ENCODE measurements at regions not wholly inside any gene's neighbourhood (a gene's known extent, or its start where the extent isn't known, plus 50 kb on each side); places are given as distances from the start of the nearest gene placed in this dataset.

GRCh38 chr10:90313576-90314325 lies 544.1 kb downstream of the HTR7 start:
- in situ Hi-C loops (cut with HindIII; ENCODE audit: extremely low pct_ligation_motif_present, low pct_unique_long_range_greater_than_20kb) (loop anchor here (25.0 kb wide), 1 partner anchor 526 kb away; no protein-coding TSS in a partner anchor), intact Hi-C loops (cut with micrococcal nuclease; ENCODE audit: unreplicated experiment) (no loop called here)
- H3K9me3 ChIP-seq (ENCODE audit: low read length): no peaks in the 10 kb centered on the region
- POLR2A ChIA-PET: no interaction called here
- no peak overlapping the region for H3K4me3 ChIP-seq (replicated peaks in 1 of 3; ENCODE audit: insufficient read depth in 1 of 3, low read depth in 2 of 3, low read length in 3 of 3)
- H3K9ac ChIP-seq (ENCODE audit: insufficient read depth, low read depth, low read length): no peak overlapping the region
- no peak overlapping the region for H3K4me2 ChIP-seq (ENCODE audit: low read depth, low read length)
- no peaks in the 10 kb centered on the region for H4K20me1 ChIP-seq (ENCODE audit: insufficient read depth, low read length)
- CTCF ChIA-PET (ENCODE audit: low intra/inter-chr PET ratio, low total read pairs): no interaction called here
- no peaks in the 10 kb centered on the region for H3K79me2 ChIP-seq (ENCODE audit: insufficient read depth, low read length)
- H2AFZ ChIP-seq (ENCODE audit: low read length): no peak overlapping the region
- 11% methylated on average over 3 of the region's 3 CpGs for WGBS (ENCODE audit: low lambda C conversion rate)
- FAIRE-seq (no peak), DNase-seq (ENCODE audit: low spot score) (no peak), ATAC-seq (no peak)
- no peaks in the 10 kb centered on the region for H3K4me1 ChIP-seq (ENCODE audit: insufficient read depth, low read length)
- H3K36me3 ChIP-seq (replicated peaks in 1 of 2; ENCODE audit: control insufficient read depth in 1 of 2, insufficient read depth in 2 of 2, low read length in 2 of 2): no peaks in the 10 kb centered on the region
- BruUV-seq (replicated peaks): no TSS peak
- H3K27ac ChIP-seq (ENCODE audit: extremely low read length, insufficient read depth, low read length): no peak overlapping the region
- no peak for TF ChIP-seq REXO4 (CRISPR knock-in tag; IDR thresholded peaks at IDR 0.05; ENCODE audit: borderline replicate concordance)
- no peak for TF ChIP-seq ZNF691 (CRISPR knock-in tag; IDR thresholded peaks at IDR 0.05; ENCODE audit: borderline replicate concordance, low read depth)
- no peak for TF ChIP-seq POLR2A (IDR thresholded peaks at IDR 0.05; ENCODE audit: insufficient read depth in 1 of 2, low read depth in 2 of 2, low read length in 2 of 2)
- TF ChIP-seq ZXDC (CRISPR knock-in tag; IDR thresholded peaks at IDR 0.05): no peak
- no peak for TF ChIP-seq SIX1 (CRISPR knock-in tag; IDR thresholded peaks at IDR 0.05; ENCODE audit: borderline replicate concordance)
- H3K27me3 ChIP-seq (ENCODE audit: control insufficient read depth in 1 of 2, insufficient read depth in 2 of 2, low read length in 2 of 2): no peaks in the 10 kb centered on the region

All from HepG2 (cell line).